ENCODE measurements at regions not wholly inside any gene's neighbourhood (a gene's known extent, or its start where the extent isn't known, plus 50 kb on each side); places are given as distances from the start of the nearest gene placed in this dataset.

- no peak for DNase-seq (ENCODE audit: low read depth)
- TF ChIP-seq CTCF (IDR thresholded peaks at IDR 0.05; ENCODE audit: low read length, missing control alignments), result no peak
- H3K4me3 ChIP-seq (replicated peaks; ENCODE audit: low read depth, low read length), result no peak overlapping the region
Observed at GRCh38 chr15:31525988-31526665, 199.5 kb downstream of the KLF13 start.

GRCh38 chr15:31526916-31527690 lies 200.5 kb downstream of the KLF13 start:
- no peak for TF ChIP-seq CTCF (IDR thresholded peaks at IDR 0.05; ENCODE audit: low read length, missing control alignments)
- no peak for DNase-seq (ENCODE audit: low read depth)
- no peak overlapping the region for H3K4me3 ChIP-seq (replicated peaks; ENCODE audit: low read depth, low read length)

- no peak overlapping the region for H3K4me3 ChIP-seq (replicated peaks; ENCODE audit: low read depth, low read length)
- no peak for TF ChIP-seq CTCF (IDR thresholded peaks at IDR 0.05; ENCODE audit: low read length, missing control alignments)
- no peak for DNase-seq (ENCODE audit: low read depth)
Observed at GRCh38 chr15:31528846-31529245, 202.2 kb downstream of the KLF13 start.

- no peak overlapping the region for H3K4me3 ChIP-seq (replicated peaks; ENCODE audit: low read depth, low read length)
- no peak for TF ChIP-seq CTCF (IDR thresholded peaks at IDR 0.05; ENCODE audit: low read length, missing control alignments)
- no peak for DNase-seq (ENCODE audit: low read depth)
Observed at GRCh38 chr15:31537770-31538592, 211.3 kb downstream of the KLF13 start.

- H3K4me3 ChIP-seq (replicated peaks; ENCODE audit: low read depth, low read length), result no peak overlapping the region
- DNase-seq (ENCODE audit: low read depth), result no peak
- TF ChIP-seq CTCF (IDR thresholded peaks at IDR 0.05; ENCODE audit: low read length, missing control alignments), result no peak
Observed at GRCh38 chr15:31540633-31541032, 214.0 kb downstream of the KLF13 start.

GRCh38 chr15:31544361-31544760 lies 217.7 kb downstream of the KLF13 start:
- TF ChIP-seq CTCF (IDR thresholded peaks at IDR 0.05; ENCODE audit: low read length, missing control alignments), result no peak
- H3K4me3 ChIP-seq (replicated peaks; ENCODE audit: low read depth, low read length), result no peak overlapping the region
- DNase-seq (ENCODE audit: low read depth), result no peak
